ENCODE measurements at regions not wholly inside any gene's neighbourhood (a gene's known extent, or its start where the extent isn't known, plus 50 kb on each side); places are given as distances from the start of the nearest gene placed in this dataset.

DNA sequence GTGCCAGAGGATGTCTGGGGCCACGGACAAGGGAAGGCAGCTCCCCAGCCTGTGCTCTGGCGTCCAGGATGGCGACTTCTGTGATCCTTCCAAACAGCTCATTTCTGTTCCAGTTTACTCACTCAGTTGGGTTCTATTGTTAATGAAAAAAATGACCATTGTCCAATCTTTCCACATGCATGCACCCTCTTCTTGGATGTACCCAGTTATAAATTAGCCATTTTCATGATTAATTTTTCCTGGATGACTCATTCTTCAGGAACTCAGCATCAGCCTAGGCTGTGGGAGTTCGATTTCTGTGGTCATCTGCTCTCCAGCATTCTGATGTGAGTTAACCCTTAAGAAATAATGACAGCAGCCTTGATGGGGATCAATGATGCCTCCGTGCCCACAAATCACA, 926.8 kb downstream of the BCL11B start:
- no peak for TF ChIP-seq EZH2 (IDR thresholded peaks at IDR 0.05; ENCODE audit: borderline replicate concordance, low read length)
- TF ChIP-seq, protein P1, sequence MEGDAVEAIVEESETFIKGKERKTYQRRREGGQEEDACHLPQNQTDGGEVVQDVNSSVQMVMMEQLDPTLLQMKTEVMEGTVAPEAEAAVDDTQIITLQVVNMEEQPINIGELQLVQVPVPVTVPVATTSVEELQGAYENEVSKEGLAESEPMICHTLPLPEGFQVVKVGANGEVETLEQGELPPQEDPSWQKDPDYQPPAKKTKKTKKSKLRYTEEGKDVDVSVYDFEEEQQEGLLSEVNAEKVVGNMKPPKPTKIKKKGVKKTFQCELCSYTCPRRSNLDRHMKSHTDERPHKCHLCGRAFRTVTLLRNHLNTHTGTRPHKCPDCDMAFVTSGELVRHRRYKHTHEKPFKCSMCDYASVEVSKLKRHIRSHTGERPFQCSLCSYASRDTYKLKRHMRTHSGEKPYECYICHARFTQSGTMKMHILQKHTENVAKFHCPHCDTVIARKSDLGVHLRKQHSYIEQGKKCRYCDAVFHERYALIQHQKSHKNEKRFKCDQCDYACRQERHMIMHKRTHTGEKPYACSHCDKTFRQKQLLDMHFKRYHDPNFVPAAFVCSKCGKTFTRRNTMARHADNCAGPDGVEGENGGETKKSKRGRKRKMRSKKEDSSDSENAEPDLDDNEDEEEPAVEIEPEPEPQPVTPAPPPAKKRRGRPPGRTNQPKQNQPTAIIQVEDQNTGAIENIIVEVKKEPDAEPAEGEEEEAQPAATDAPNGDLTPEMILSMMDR (conservative IDR thresholded peaks at IDR 0.05 in 1 of 2, IDR thresholded peaks at IDR 0.05 in 1 of 2; ENCODE audit: extremely low read depth in 1 of 2, insufficient read depth in 1 of 2, low read depth in 1 of 2, low read length in 2 of 2), result no peak

Measured in mammary epithelial cell (primary cell).